ENCODE measurements at regions not wholly inside any gene's neighbourhood (a gene's known extent, or its start where the extent isn't known, plus 50 kb on each side); places are given as distances from the start of the nearest gene placed in this dataset.

- no peak overlapping the region for H3K9ac ChIP-seq (ENCODE audit: insufficient read depth, low read depth, low read length)
- ChIA-PET POLR2A (no interaction called here), CTCF (ENCODE audit: low intra/inter-chr PET ratio, low total read pairs) (no interaction called here)
- intact Hi-C loops (cut with micrococcal nuclease; ENCODE audit: unreplicated experiment), result no loop called here
- no TSS peak for BruUV-seq (replicated peaks)
- peaks cover 1% of the 10 kb centered on the region; the same call in 1 of the 2 replicates for H3K4me1 ChIP-seq (ENCODE audit: insufficient read depth, low read length)
- WGBS (ENCODE audit: low lambda C conversion rate), result 32% methylated on average over 4 of the region's 7 CpGs
- DNase-seq (ENCODE audit: low spot score), result no peak
- H3K27ac ChIP-seq (ENCODE audit: extremely low read length, insufficient read depth, low read length), result no peak overlapping the region
- H3K4me3 ChIP-seq (replicated peaks in 1 of 3; ENCODE audit: insufficient read depth in 1 of 3, low read depth in 2 of 3, low read length in 3 of 3), result no peak overlapping the region
- no peak for TF ChIP-seq ZNF326 (CRISPR knock-in tag; IDR thresholded peaks at IDR 0.05; ENCODE audit: borderline replicate concordance)
- no peak for TF ChIP-seq ZNF570 (CRISPR knock-in tag; IDR thresholded peaks at IDR 0.05; ENCODE audit: borderline replicate concordance)
- TF ChIP-seq FIP1L1 (IDR thresholded peaks at IDR 0.05; ENCODE audit: borderline replicate concordance, insufficient read depth, low read depth, low read length), result no peak
- ATAC-seq, result no peak
- H3K36me3 ChIP-seq (replicated peaks in 1 of 2; ENCODE audit: control insufficient read depth in 1 of 2, insufficient read depth in 2 of 2, low read length in 2 of 2), result no peaks in the 10 kb centered on the region
- peaks cover 4 to 5% of the 10 kb centered on the region in 2 experiments; a peak in 3 of 5 replicates for H3K27me3 ChIP-seq (ENCODE audit: control insufficient read depth in 1 of 2, insufficient read depth in 2 of 2, low read length in 2 of 2)
- H3K4me2 ChIP-seq (ENCODE audit: low read depth, low read length), result no peak overlapping the region
- no peak for FAIRE-seq
- H3K9me3 ChIP-seq (ENCODE audit: low read length), result no peaks in the 10 kb centered on the region
- no peaks in the 10 kb centered on the region for H4K20me1 ChIP-seq (ENCODE audit: insufficient read depth, low read length)
- H2AFZ ChIP-seq (ENCODE audit: low read length), result no peak overlapping the region
- no peaks in the 10 kb centered on the region for H3K79me2 ChIP-seq (ENCODE audit: insufficient read depth, low read length)
- in situ Hi-C loops (cut with HindIII; ENCODE audit: extremely low pct_ligation_motif_present, low pct_unique_long_range_greater_than_20kb), result no loop called here
Observed at GRCh38 chr15:77769700-77770099, 137.0 kb upstream of the LINGO1 start.

GRCh38 chr15:77768521-77769078 lies 135.9 kb upstream of the LINGO1 start:
- ATAC-seq, result no peak
- CTCF ChIA-PET (ENCODE audit: low intra/inter-chr PET ratio, low total read pairs), result no interaction called here
- POLR2A ChIA-PET, result no interaction called here
- H3K4me3 ChIP-seq (replicated peaks in 1 of 3; ENCODE audit: insufficient read depth in 1 of 3, low read depth in 2 of 3, low read length in 3 of 3), result no peak overlapping the region
- H3K79me2 ChIP-seq (ENCODE audit: insufficient read depth, low read length), result no peaks in the 10 kb centered on the region
- no peak overlapping the region for H3K9ac ChIP-seq (ENCODE audit: insufficient read depth, low read depth, low read length)
- TF ChIP-seq RBM39 (IDR thresholded peaks at IDR 0.05; ENCODE audit: low read depth, low read length, poor library complexity, severe bottlenecking), result no peak
- no peak overlapping the region for H3K27ac ChIP-seq (ENCODE audit: extremely low read length, insufficient read depth, low read length)
- no peaks in the 10 kb centered on the region for H3K9me3 ChIP-seq (ENCODE audit: low read length)
- DNase-seq (ENCODE audit: low spot score), result no peak
- H3K4me1 ChIP-seq (ENCODE audit: insufficient read depth, low read length), result peaks cover 12% of the 10 kb centered on the region
- no peak for FAIRE-seq
- no peaks in the 10 kb centered on the region for H4K20me1 ChIP-seq (ENCODE audit: insufficient read depth, low read length)
- peaks cover 3 to 5% of the 10 kb centered on the region in 2 experiments; a peak in 3 of 5 replicates for H3K27me3 ChIP-seq (ENCODE audit: control insufficient read depth in 1 of 2, insufficient read depth in 2 of 2, low read length in 2 of 2)
- 0% methylated on average over 6 of the region's 7 CpGs for WGBS (ENCODE audit: low lambda C conversion rate)
- in situ Hi-C loops (cut with HindIII; ENCODE audit: extremely low pct_ligation_motif_present, low pct_unique_long_range_greater_than_20kb), result no loop called here
- no peak overlapping the region for H3K4me2 ChIP-seq (ENCODE audit: low read depth, low read length)
- intact Hi-C loops (cut with micrococcal nuclease; ENCODE audit: unreplicated experiment), result no loop called here
- no peak overlapping the region for H2AFZ ChIP-seq (ENCODE audit: low read length)
- H3K36me3 ChIP-seq (replicated peaks in 1 of 2; ENCODE audit: control insufficient read depth in 1 of 2, insufficient read depth in 2 of 2, low read length in 2 of 2), result no peaks in the 10 kb centered on the region
- BruUV-seq (replicated peaks), result no TSS peak
